ENCODE measurements at regions not wholly inside any gene's neighbourhood (a gene's known extent, or its start where the extent isn't known, plus 50 kb on each side); places are given as distances from the start of the nearest gene placed in this dataset.

DNA sequence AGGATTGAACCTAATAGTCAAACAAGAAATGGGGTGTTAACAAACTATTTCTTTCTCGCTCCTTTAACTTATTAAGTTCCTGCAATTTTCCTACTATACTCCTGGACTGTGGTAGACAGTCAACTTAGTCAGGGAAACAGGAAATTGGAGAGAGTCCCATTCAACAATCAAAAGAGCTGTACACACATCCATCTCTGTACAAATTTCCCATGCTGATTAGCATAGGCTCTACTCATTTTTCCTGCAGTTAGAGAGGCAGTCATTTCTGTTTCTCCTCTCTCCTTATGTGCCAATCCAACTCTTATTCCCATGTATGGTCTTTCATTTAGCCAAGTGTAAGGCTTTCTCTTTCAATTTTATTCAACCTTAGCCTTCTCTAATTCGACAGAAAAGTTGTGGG is 1168.5 kb upstream of the FLRT2 start:
- Mint-ChIP-seq H3K27ac (no peak overlapping the region), H3K4me3 (no peak overlapping the region), H3K27me3 (no peaks in the 10 kb centered on the region), H3K4me1 (no peaks in the 10 kb centered on the region), H3K9me3 (peaks cover 6% of the 10 kb centered on the region), H3K36me3 (ENCODE audit: low read depth) (no peaks in the 10 kb centered on the region)
- ATAC-seq (replicated peaks), result no peak

DNA sequence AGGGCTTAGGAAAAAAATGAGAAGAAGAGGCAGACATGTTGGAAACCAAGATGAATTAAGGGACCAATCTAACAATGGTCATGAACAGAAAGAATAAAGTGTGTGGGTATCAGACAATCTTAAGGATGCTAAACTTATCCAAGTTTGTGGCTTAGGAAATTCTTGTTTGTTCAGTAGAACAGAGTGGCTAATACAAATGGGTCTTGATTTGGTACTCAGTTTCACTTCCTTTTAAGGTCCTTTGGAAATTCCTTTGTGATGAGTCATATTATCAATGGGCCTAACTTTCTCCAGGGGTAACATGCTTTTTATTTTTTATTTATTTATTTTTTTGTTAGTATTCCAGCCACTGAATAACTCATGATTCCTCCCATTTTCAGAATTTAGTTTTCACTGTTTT is 1154.7 kb upstream of the FLRT2 start:
- H3K36me3 Mint-ChIP-seq (ENCODE audit: low read depth), result no peaks in the 10 kb centered on the region
- H3K9me3 Mint-ChIP-seq, result peaks cover 16% of the 10 kb centered on the region
- H3K4me1 Mint-ChIP-seq, result no peaks in the 10 kb centered on the region
- H3K27me3 Mint-ChIP-seq, result no peaks in the 10 kb centered on the region
- no peak for ATAC-seq (replicated peaks)
- no peak overlapping the region for H3K27ac Mint-ChIP-seq
- no peak overlapping the region for H3K4me3 Mint-ChIP-seq

DNA sequence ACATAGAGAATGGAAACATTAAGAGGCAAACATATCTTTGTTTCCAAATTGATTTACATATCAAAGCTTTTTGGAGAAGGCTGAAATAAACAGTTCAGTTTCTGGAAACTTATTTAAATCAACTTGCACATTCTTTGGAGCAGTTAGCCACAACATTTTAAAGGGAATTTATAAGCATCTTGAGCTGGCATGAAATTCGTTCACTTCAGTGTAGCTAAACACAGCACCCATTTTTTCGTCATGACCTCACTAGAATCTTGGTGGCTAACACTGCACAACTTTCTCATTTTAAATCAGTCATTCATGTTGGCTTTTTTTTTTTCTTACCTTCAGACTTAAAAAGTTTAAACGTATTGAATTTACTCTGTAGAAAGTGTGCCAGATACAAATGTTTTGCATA is 1139.9 kb upstream of the FLRT2 start:
- no peaks in the 10 kb centered on the region for H3K36me3 Mint-ChIP-seq (ENCODE audit: low read depth)
- no peak overlapping the region for H3K27ac Mint-ChIP-seq
- no peaks in the 10 kb centered on the region for H3K4me1 Mint-ChIP-seq
- no peak for ATAC-seq (replicated peaks)
- peaks cover 22% of the 10 kb centered on the region for H3K9me3 Mint-ChIP-seq
- H3K4me3 Mint-ChIP-seq, result no peak overlapping the region
- H3K27me3 Mint-ChIP-seq, result no peaks in the 10 kb centered on the region

DNA sequence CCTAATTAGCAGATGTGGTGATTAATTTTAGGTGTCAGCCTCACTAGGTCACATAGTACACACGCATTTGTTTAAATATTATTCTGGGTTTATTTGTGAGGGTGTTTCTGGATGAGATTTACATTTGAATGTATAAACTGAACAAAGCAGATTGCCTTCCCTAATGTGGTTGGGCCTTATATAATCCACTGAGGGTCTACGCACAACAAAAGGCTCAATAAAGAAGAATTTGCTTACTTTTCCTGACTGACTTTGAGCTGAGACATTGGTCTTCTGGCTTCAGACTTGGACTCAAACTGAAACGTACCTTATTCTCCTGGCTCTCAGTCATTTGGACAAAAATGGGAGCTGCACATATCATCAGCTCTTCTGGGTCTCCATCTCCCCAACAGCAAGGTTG is 1132.3 kb upstream of the FLRT2 start:
- Mint-ChIP-seq H3K27me3 (no peaks in the 10 kb centered on the region), H3K4me1 (no peaks in the 10 kb centered on the region), H3K9me3 (peaks cover 20% of the 10 kb centered on the region), H3K4me3 (no peak overlapping the region), H3K36me3 (ENCODE audit: low read depth) (no peaks in the 10 kb centered on the region), H3K27ac (no peak overlapping the region)
- no peak for ATAC-seq (replicated peaks)

DNA sequence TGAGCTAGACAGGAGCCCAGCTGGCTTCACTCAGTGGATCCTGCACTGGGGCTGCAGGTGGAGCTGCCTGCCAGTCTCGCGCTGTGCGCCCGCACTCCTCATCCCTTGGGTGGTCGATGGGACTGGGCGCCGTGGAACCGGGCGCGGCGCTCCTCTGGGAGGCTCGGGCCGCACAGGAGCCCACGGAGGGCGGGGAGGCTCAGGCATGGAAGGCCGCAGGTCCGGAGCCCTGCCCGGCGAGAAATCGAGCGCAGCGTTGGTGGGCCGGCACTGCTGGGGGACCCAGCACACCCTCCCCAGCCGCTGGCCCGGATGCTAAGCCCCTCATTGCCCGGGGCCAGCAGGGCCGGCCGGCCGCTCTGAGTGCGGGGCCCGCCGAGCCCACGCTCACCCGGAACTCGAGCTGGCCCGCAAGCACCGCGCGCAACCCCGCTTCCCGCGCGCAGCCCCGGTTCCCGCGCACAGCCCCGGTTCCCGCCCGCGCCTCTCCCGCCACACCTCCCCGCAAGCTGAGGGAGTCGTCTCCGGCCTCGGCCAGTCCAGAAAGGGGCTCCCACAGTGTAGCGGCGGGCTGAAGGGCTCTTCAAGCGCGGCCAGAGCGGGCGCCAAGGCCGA is 1130.5 kb upstream of the FLRT2 start:
- Mint-ChIP-seq H3K4me3 (no peak overlapping the region), H3K4me1 (no peaks in the 10 kb centered on the region), H3K27me3 (no peaks in the 10 kb centered on the region), H3K9me3 (peaks cover 13% of the 10 kb centered on the region), H3K36me3 (ENCODE audit: low read depth) (no peaks in the 10 kb centered on the region), H3K27ac (no peak overlapping the region)
- ATAC-seq (replicated peaks), result no peak

DNA sequence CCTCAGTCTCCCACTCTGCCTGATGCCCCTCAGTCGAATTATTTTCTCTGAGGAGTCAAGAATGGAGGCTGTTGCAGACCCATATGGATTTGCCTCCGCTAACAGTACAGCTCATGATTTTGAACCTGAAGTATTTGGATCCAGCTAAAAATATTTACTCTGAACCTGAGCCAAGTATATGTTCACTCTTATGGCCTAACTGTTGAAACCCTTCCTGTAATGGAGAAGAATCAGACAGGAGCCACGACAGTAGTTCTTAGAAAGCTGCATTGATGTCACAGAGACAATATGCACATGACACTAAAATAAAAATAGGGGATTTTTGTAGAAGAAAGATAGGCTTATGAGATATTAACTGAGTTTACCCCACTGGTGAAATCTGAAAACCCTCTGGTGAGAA is 1128.3 kb upstream of the FLRT2 start:
- Mint-ChIP-seq H3K9me3 (peaks cover 3% of the 10 kb centered on the region), H3K4me1 (no peaks in the 10 kb centered on the region), H3K36me3 (ENCODE audit: low read depth) (no peaks in the 10 kb centered on the region), H3K4me3 (no peak overlapping the region), H3K27ac (no peak overlapping the region), H3K27me3 (no peaks in the 10 kb centered on the region)
- no peak for ATAC-seq (replicated peaks)

DNA sequence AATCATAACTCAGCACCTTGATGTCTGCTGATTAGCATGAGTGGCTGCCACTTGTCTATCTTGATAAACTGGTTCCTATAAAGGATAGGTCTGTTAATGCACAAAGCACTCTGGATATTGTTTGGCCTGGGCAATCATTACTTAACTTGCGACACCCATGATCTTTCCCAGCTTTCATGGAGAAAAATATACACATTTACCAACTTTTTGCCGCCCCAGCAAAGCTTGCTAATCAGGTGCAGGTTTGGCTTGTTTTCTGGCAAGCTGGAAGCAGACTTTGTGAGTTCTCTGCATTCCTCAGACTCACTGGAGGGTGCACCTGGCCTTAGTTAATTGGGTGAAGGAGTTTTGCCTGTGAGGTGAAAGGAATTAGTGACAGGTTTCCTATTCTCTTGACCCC is 1126.4 kb upstream of the FLRT2 start:
- Mint-ChIP-seq H3K27me3 (no peaks in the 10 kb centered on the region), H3K9me3 (peaks cover 3% of the 10 kb centered on the region), H3K4me1 (no peaks in the 10 kb centered on the region), H3K36me3 (ENCODE audit: low read depth) (no peaks in the 10 kb centered on the region), H3K27ac (no peak overlapping the region), H3K4me3 (no peak overlapping the region)
- ATAC-seq (replicated peaks), result no peak

DNA sequence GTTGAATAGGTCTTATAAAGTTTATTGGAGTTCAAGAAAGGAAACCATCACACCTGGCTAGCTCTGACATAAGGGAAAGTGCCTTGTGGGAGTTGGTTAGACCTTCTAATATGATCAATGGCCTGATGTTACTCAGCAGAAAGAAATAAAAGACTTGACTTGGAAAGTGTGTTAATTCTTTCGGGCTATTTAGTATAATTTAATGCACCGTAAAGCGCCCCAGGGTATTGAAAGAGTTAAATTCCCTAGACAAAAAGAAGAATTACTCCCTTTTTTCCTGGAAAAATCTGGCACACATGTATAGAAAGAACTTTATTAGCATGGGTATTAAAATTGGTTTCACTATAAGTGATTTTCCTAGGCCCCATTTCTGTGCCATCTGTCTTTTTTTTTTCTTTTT is 1125.7 kb upstream of the FLRT2 start:
- no peak for ATAC-seq (replicated peaks)
- Mint-ChIP-seq H3K4me1 (no peaks in the 10 kb centered on the region), H3K27me3 (no peaks in the 10 kb centered on the region), H3K9me3 (peaks cover 3% of the 10 kb centered on the region), H3K36me3 (ENCODE audit: low read depth) (no peaks in the 10 kb centered on the region), H3K27ac (no peak overlapping the region), H3K4me3 (no peak overlapping the region)

DNA sequence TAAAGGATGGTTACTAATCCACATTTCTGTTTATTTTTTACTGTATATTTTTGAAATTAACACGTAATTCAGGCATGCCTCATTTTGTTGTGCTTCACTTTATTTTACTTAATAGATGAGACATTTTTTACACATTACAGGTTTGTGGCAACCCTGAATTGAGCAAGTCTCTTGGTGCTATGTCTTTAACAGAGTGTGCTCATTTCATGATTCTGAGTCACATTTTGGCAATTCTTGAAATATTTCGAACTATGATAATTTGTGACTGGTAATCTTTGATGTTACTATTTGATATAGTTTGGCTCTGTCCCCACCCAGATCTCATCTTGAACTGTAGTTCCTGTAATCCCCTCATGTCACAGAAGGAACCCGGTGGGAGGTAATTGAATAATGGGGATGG is 1120.5 kb upstream of the FLRT2 start:
- H3K27me3 Mint-ChIP-seq, result no peaks in the 10 kb centered on the region
- no peak overlapping the region for H3K27ac Mint-ChIP-seq
- no peak for ATAC-seq (replicated peaks)

DNA sequence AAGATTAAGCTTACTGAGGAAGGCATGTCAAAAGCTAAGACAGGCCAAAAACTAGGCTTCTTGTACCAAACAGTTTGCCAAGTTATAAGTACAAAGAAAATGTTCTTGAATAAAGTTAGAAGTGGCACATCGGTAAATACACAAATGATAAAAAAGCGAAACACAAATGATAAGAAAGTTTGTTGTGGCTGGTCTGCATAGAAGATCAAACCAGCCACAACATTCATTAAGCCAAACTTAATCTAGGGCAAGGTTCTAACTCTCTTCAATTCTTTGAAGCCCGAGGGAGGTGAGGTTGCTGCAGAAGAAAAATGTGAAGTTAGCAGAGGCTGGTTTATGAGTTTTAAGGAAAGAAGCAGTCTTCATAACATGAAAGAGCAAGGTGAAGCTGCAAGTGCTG is 1119.6 kb upstream of the FLRT2 start:
- no peak for ATAC-seq (replicated peaks)
- peaks cover 25% of the 10 kb centered on the region for H3K9me3 Mint-ChIP-seq
- H3K27ac Mint-ChIP-seq, result no peak overlapping the region
- H3K4me3 Mint-ChIP-seq, result no peak overlapping the region
- H3K27me3 Mint-ChIP-seq, result no peaks in the 10 kb centered on the region
- H3K36me3 Mint-ChIP-seq (ENCODE audit: low read depth), result no peaks in the 10 kb centered on the region
- no peaks in the 10 kb centered on the region for H3K4me1 Mint-ChIP-seq

More for the DNA sequence above, 1120.5 kb upstream of the FLRT2 start:
- Mint-ChIP-seq H3K4me3 (no peak overlapping the region), H3K36me3 (ENCODE audit: low read depth) (no peaks in the 10 kb centered on the region), H3K4me1 (no peaks in the 10 kb centered on the region), H3K9me3 (peaks cover 25% of the 10 kb centered on the region)

DNA sequence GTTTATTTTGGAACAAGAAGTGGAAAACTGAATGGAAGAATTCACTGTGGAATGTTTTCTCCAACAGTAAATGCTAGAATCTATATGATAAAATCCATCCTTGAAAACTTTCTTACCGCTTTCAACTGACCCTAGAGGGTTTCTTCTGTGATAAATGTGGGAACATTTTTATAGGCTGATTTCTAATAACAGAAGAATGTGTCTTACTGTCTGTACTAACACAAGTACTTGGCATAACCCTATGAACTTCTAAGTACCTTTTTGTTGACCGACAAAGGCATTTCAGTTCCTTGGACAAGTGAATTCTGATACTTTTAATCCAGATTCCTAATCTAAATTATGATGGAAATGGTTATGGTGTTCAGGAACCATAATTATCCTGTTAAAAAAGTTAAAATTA is 1109.7 kb upstream of the FLRT2 start:
- no peaks in the 10 kb centered on the region for H3K27me3 Mint-ChIP-seq
- no peaks in the 10 kb centered on the region for H3K4me1 Mint-ChIP-seq
- no peak for ATAC-seq (replicated peaks)
- no peaks in the 10 kb centered on the region for H3K36me3 Mint-ChIP-seq (ENCODE audit: low read depth)
- peaks cover 11% of the 10 kb centered on the region for H3K9me3 Mint-ChIP-seq
- H3K4me3 Mint-ChIP-seq, result no peak overlapping the region
- no peak overlapping the region for H3K27ac Mint-ChIP-seq

DNA sequence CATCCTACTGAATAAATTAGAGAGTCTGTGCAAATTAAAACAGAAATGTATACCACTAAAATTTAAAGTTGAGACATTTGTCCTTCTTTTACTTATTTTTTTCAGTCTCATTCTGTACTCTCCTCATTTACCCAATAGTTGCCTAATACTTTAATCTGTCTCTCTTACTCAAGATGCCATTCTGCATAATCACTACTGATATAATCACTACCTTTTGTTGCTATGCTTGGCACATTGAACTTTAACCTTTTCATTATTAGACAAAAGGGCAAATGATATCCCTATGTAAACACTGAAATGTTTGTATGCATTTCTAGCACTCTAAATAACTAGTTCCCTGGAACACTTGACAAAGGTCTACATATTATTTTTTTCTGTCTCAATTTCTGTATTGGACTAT is 1108.3 kb upstream of the FLRT2 start:
- Mint-ChIP-seq H3K27me3 (no peaks in the 10 kb centered on the region), H3K9me3 (peaks cover 6% of the 10 kb centered on the region), H3K4me1 (no peaks in the 10 kb centered on the region), H3K36me3 (ENCODE audit: low read depth) (no peaks in the 10 kb centered on the region), H3K27ac (no peak overlapping the region), H3K4me3 (no peak overlapping the region)
- no peak for ATAC-seq (replicated peaks)

DNA sequence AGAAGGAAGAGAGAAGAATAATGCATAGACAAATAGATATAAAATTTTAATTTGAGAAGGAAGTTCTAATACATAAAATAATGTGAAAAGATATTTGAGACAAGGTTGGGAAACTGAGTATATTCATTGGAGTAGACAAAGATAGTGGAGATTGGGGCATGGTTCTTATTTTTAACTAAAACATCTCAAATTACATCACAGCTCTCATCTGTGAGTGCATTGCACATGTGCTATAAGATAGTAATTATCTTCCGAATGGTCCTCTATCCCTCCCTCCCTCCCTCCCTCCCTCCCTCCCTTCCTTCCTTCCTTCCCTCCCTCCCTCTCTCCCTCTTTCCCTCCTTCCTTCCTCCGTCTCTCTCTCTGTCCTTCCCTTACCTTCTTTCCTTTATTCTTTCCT is 1104.0 kb upstream of the FLRT2 start:
- no peaks in the 10 kb centered on the region for H3K4me1 Mint-ChIP-seq
- no peak for ATAC-seq (replicated peaks)
- no peaks in the 10 kb centered on the region for H3K27me3 Mint-ChIP-seq
- no peaks in the 10 kb centered on the region for H3K36me3 Mint-ChIP-seq (ENCODE audit: low read depth)
- H3K4me3 Mint-ChIP-seq, result no peak overlapping the region
- H3K9me3 Mint-ChIP-seq, result peaks cover 8% of the 10 kb centered on the region
- H3K27ac Mint-ChIP-seq, result no peak overlapping the region

DNA sequence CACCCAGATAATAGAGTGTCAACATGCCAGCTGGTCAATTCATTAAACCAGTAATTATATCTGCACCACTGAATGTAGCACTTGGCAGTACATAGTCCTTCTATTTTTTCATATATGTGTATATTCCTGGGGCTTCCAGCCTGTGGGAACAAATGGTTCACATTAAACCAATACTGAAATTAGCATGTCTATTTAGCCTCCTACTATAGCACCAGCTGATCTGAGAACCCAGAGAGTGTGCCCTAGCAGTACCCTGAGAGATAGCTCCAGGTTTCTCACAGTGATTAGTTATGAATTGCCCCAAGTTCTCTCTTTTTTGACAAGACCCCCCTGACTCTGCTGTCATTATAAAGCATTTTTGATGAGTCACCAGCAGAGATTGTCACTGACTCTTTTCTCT is 1097.3 kb upstream of the FLRT2 start:
- H3K27ac Mint-ChIP-seq, result no peak overlapping the region
- H3K4me3 Mint-ChIP-seq, result no peak overlapping the region
- H3K27me3 Mint-ChIP-seq, result no peaks in the 10 kb centered on the region
- no peaks in the 10 kb centered on the region for H3K4me1 Mint-ChIP-seq
- no peaks in the 10 kb centered on the region for H3K36me3 Mint-ChIP-seq (ENCODE audit: low read depth)
- no peak for ATAC-seq (replicated peaks)
- H3K9me3 Mint-ChIP-seq, result peaks cover 12% of the 10 kb centered on the region

DNA sequence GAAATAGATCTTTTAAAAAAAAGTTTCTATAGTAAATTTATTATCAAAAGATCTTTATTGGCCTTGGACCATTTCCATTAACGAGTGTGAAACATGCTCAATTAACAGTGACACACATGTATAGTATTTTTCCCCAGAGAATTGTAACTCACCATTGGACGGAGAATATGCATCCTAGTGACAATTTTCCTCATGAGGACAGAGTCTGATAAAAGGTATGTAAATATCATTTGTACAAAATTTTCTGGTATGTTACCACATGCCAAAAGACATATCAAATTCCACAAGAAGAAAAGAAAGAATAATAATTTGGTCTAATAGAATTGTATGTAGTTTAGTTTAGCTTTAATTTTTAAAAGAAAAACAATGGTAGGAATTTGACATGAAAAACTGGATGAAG is 1096.0 kb upstream of the FLRT2 start:
- no peaks in the 10 kb centered on the region for H3K36me3 Mint-ChIP-seq (ENCODE audit: low read depth)
- peaks cover 16% of the 10 kb centered on the region for H3K9me3 Mint-ChIP-seq
- no peak overlapping the region for H3K4me3 Mint-ChIP-seq
- H3K27ac Mint-ChIP-seq, result no peak overlapping the region
- no peak for ATAC-seq (replicated peaks)
- H3K27me3 Mint-ChIP-seq, result no peaks in the 10 kb centered on the region
- H3K4me1 Mint-ChIP-seq, result no peaks in the 10 kb centered on the region

DNA sequence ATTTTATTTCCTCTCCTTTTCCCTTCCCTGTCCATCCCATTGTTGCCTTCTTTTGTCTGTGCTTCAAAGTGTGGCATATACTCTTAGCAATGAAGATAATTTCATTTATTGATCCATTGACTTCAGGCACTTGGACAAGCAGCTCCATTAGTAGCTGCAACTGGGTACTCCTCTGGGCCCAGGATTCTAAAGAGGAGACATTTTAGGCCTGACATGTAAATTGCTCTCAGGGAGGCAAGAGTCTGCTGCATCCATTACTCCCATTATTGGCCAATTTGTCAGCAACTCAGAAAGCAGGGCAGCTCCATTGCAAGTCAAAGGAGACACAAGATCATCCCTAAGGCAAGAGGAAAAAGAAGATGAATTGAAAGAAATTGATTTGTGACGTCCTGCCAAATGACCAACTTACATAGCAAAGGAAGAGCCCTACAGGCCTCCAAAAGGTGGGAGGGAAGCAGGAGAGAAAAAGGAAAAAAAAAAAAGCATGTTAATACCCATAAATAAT is 1094.1 kb upstream of the FLRT2 start:
- no peak for ATAC-seq (replicated peaks)
- H3K36me3 Mint-ChIP-seq (ENCODE audit: low read depth), result no peaks in the 10 kb centered on the region
- H3K4me1 Mint-ChIP-seq, result no peaks in the 10 kb centered on the region
- H3K27me3 Mint-ChIP-seq, result no peaks in the 10 kb centered on the region
- H3K9me3 Mint-ChIP-seq, result peaks cover 12% of the 10 kb centered on the region
- H3K4me3 Mint-ChIP-seq, result no peak overlapping the region
- H3K27ac Mint-ChIP-seq, result no peak overlapping the region
